ENCODE measurements at regions not wholly inside any gene's neighbourhood (a gene's known extent, or its start where the extent isn't known, plus 50 kb on each side); places are given as distances from the start of the nearest gene placed in this dataset.

- TF ChIP-seq CTCF (IDR thresholded peaks at IDR 0.05; ENCODE audit: insufficient read depth, low read depth, low read length) (no peak), EZH2 (IDR thresholded peaks at IDR 0.05; ENCODE audit: insufficient read depth, low read length) (no peak)
Observed at GRCh38 chr12:91356405-91356804, 173.8 kb upstream of the DCN start.
